Prostate gland (tissue), 2 donors: ENCODE measurements at regions not wholly inside any gene's neighbourhood (a gene's known extent, or its start where the extent isn't known, plus 50 kb on each side); places are given as distances from the start of the nearest gene placed in this dataset.

Experiments
- POLR2A ChIP-seq: fragments of 450-650 bp; IDR thresholded peaks from one replicate; pipeline ENCODE4 v1.6.1; 2016; ENCODE audit warnings: antibody characterized with exemption, mild to moderate bottlenecking
- POLR2AphosphoS5 ChIP-seq: sonication (generic); formaldehyde crosslinking; IDR thresholded peaks from one replicate; pipeline ENCODE4 v1.6.1; 2017; ENCODE audit warnings: antibody characterized with exemption
- TF ChIP-seq, protein P1 (sequence below), 4 experiments: fragments of 200-600 bp in 2 of 4; fragments of 450-650 bp in 2 of 4; sonication (generic) in 2 of 4; IDR thresholded peaks; 1 replicate in 3 of 4; 2 replicates in 1 of 4; pipeline ENCODE4 v1.5.1; 2016 to 2019; ENCODE audit warnings: antibody characterized with exemption in 4 of 4, mild to moderate bottlenecking in 2 of 4, moderate library complexity in 2 of 4

DNA sequence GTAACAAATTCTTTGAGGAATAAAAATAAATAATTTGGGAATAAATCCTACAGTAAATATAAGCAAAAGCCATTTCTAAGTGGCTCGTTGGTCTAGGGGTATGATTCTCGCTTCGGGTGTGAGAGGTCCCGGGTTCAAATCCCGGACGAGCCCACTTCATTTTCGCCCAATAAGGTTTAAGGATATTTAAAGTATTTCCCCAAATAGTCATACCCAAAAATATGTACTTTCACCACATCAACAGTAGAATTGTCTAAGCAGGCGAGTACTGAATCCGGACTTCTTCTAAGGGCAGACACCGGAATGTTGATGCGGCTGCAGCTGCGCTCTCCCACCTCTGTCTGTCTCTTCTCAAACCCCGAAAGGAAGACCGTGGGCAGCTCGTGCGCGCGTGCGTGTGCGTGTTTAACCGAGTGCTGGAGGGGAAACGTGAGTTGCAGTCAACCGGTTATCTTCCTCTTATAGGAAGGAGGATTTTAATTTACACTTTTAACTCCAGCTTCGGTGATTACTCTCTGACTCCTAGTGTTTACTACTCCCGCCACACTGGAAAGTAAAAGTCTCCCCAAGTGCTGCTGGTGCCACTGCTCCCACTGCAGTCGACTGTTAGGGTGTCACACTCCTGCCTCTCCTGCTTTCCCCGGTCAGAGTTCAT is 155.7 kb upstream of the PRSS16 start:
- TF ChIP-seq, protein P1, sequence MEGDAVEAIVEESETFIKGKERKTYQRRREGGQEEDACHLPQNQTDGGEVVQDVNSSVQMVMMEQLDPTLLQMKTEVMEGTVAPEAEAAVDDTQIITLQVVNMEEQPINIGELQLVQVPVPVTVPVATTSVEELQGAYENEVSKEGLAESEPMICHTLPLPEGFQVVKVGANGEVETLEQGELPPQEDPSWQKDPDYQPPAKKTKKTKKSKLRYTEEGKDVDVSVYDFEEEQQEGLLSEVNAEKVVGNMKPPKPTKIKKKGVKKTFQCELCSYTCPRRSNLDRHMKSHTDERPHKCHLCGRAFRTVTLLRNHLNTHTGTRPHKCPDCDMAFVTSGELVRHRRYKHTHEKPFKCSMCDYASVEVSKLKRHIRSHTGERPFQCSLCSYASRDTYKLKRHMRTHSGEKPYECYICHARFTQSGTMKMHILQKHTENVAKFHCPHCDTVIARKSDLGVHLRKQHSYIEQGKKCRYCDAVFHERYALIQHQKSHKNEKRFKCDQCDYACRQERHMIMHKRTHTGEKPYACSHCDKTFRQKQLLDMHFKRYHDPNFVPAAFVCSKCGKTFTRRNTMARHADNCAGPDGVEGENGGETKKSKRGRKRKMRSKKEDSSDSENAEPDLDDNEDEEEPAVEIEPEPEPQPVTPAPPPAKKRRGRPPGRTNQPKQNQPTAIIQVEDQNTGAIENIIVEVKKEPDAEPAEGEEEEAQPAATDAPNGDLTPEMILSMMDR (IDR thresholded peaks at IDR 0.05), result no peak
- TF ChIP-seq POLR2A (no peak), POLR2AphosphoS5 (no peak)
